ELF-1 (cell line): ENCODE measurements at regions not wholly inside any gene's neighbourhood (a gene's known extent, or its start where the extent isn't known, plus 50 kb on each side); places are given as distances from the start of the nearest gene placed in this dataset.
A peak's percentile ranks its signal among the peaks of the same experiment; 100 is the strongest.

Experiments used
- DNase-seq: peaks from one replicate; pipeline ENCODE4 v3.0.0-alpha.2; 2016; ENCODE audit warnings: low read depth, low spot score

GRCh38 chr9:117548556-117548955 lies 133.7 kb upstream of the ASTN2 start:
- DNase-seq = no peak

- DNase-seq = no peak
These were observed 133.0 kb upstream of the ASTN2 start for GRCh38 chr9:117547904-117548303.

GRCh38 chr9:117546894-117547678 lies 132.2 kb upstream of the ASTN2 start:
- DNase-seq = peak; percentile 8

DNA sequence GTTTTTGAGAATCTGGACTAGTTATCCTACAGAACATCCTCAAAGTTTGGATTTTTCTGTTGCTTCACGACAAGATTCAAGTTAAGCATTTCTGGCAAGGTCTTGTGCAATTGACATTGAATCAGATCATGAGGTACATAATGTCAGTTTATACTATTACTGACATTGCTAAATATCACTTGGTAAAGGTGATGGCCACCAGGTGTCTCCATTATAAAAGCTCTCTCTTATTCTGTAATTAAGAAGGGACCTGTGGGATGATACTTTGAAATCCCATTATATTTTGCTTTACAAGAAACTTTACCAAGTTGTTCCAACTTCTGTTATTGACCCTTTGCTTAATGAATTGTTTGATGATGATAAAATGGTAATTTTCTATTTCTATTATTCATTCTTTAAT lies 131.0 kb upstream of the ASTN2 start:
- no peak for DNase-seq

DNA sequence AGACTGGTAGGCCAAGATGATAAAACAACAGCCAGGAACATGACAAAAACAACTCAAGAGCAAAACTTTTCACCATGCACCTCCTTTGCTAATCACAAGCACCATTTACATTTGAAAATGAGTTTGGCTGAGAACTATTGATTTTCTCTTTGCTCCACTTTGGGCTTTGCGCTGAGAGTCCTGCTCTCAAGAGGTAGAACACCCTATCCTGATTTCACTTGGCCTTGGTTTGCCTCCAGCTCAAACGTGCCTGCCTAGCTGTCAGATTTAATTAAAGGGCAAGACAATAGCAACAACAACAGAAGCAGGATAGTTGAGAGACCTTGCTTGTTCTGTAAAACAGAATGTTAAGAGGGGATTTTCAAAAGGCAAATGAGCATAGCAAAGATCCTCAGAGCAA lies 128.2 kb upstream of the ASTN2 start:
- no peak for DNase-seq

GRCh38 chr9:117542021-117542420 lies 127.2 kb upstream of the ASTN2 start:
- DNase-seq = no peak

- DNase-seq = no peak
These were observed 126.3 kb upstream of the ASTN2 start for GRCh38 chr9:117541181-117541580.

- no peak for DNase-seq
These were observed 121.1 kb upstream of the ASTN2 start for GRCh38 chr9:117535973-117536372.

GRCh38 chr9:117535434-117535833 lies 120.6 kb upstream of the ASTN2 start:
- no peak for DNase-seq

DNA sequence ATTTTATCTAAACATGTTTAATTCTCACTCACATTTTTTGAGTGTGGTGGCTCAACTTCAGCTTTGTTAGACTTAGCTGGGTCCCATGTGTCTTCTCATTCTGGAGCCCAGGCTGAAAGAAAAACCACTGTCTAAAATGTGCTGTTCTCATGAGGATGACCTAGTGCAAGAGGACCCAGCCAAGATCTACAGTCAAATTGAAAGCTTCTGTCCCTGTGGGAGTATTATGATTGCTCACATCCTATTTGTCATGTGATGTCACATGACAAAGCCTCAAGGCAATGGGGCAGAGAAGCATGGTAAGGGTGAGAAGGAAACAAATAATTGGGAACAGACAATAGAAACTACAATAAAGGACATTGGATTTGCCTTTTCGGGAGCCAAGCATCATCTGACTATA lies 113.4 kb upstream of the ASTN2 start:
- no peak for DNase-seq

DNA sequence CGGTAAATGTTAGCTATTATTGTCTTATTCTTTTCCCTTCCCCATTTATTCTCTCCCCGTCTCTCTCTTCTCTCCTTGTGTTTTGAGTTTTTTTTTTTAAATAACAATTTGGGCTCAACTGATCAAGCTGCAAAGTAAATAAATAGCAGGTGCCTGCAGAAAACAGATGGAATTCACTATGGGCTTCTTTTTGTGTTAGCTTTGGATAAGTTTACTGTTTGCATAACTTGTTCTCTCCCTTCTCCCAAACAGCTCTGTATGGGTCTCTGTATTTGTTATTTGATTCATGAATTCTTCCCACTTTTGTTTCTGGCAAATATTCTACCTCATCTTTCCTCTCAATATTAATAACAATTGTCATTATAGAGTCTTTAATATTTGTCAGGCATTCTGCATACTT lies 111.8 kb upstream of the ASTN2 start:
- DNase-seq = no peak

- no peak for DNase-seq
These were observed 108.8 kb upstream of the ASTN2 start for GRCh38 chr9:117523531-117524153.

DNA sequence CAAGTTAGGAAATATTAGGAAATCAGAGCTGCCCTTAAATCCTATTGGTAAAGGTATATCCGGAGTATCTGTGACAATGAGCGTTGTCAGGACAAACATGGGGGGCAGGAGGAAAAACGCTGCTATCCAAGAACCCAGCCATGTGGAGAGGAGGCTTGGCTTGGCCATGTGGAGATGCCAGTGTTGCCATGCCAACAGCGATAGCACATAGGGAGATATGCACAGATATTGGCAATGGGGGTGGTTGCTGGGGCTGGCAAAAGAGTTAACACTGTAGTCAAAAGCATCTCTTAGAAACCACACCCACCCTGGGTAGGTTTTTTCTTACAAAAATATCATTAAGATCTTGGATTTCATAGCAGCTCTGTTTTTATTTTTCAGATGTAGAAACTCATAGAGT lies 106.4 kb upstream of the ASTN2 start:
- DNase-seq = no peak

DNA sequence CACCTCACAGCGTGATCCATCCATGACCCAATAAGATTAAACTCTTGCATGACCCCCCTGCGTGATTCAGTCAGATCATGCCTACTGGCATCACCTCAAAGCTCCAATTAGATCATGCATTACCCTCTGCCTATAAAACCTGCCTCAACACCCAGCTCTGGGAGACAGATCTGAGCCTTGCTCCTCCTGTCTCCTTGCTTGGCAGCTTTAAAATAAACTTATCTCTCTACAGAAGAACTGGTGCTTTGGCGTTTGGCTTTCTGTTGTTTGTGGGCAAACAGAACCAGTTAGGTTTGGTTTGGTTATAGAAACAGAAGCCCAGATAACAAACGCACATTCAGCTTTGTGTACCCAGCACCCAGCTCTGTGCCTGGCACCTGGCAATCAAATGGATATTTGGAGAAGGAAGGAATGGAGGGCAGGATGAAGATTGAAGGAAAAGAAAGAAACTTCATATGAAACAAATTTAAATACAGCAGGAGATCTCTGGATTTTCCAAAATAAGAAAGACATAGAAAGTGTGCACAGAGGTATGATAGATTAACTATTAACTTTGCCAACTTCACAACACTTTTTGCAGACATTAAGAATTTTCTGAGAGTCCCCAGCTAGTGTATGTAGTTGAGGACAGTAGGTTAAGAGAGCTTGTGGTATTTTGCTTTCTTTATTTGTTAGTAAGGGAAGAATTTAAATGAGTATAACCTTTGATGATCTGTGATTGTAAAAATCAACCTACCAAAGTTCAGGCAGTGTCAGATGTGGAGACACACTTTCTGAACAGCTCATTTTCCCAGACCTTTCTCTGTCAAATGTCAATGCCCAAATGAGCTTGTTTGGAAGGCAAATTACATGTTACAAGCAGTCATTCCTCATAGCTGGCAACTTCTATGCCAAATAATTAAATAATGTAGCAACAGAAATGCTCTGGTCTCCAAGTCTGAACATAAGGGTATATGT lies 102.1 kb upstream of the ASTN2 start:
- DNase-seq = no peak

DNA sequence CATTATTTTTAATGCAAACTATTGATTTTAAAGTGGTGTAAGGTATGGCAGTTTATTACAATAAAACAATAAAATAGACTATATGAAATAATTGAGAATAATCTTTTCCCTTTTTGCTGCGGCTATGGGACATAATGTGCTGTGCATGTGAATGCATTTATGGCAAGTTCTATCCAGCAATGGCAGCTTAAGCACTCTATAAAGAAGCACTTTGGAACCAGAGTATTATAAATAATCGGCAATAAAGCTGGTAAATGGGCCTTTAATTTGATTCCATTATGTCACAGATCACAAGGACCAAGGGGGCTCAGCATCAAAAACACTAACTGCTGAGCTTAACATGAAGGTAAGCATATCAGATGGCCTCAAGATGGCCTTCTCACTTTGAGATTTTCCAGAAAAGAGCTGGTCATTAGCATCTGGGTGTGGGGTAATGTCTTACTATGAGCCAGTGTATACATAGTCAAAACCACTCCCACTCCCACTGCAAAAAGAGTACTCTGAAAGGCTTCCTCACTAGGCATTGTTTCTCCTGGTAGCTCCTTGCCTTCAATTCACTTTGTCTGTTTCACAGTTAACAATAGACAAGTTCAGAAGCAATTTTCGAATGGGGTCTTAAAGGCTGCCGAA lies 97.1 kb upstream of the ASTN2 start:
- DNase-seq = no peak

DNA sequence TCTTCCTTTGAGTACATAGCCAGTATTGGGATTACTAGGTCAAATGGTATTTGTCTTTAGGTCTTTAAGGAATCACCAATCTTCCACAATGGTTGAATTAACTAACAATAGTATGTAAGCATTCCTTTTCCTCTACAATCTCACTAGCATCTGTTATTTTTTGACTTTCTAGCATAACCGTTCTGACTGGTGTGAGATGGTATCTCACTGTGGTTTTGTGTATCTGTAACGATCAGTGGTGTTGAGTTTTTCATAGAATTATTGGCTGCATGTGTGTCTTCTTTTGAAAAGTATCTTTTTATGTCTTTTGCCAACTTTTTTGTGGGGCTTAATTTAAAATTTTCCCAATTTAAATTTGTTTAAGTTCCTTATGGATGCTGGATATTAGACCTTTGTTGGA lies 81.5 kb upstream of the ASTN2 start:
- DNase-seq = no peak

GRCh38 chr9:117494401-117495090 lies 79.7 kb upstream of the ASTN2 start:
- no peak for DNase-seq

DNA sequence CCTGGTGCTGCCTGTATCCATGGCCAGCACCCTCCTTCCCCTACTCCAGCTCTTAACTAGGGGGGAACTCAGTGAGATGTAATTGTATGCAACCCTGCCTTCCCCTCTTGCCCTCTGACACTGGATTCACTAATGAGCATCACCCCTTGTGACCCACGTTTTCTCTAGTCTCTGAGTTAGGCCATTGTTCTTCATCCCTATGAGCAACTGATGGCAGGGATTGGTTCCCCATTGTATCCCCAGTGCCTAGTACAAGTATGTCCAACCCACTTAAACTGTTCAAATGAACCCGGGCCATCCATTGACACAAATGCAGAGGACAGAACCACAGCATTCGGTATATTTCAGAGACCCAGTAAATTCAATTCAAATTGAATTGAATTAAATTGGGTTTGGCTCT lies 77.6 kb upstream of the ASTN2 start:
- no peak for DNase-seq

DNA sequence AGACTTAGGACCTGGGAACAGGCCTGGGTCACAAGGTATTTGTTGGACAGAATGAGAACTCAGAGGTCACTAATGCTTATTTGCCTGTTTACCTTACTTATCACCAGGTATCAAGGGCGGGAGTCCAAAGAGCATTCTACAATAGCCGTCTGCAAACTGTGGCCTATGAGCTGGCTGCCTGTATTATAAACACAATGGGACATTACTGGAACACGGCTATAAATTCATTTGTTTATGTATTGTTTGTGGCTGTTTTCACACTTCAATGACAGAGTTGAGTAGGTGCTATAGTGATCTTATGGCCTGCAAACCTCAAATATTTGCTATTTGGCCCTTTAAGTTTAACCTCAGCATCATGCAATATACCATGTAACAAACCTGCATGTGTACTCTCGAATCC lies 76.6 kb upstream of the ASTN2 start:
- DNase-seq = no peak

DNA sequence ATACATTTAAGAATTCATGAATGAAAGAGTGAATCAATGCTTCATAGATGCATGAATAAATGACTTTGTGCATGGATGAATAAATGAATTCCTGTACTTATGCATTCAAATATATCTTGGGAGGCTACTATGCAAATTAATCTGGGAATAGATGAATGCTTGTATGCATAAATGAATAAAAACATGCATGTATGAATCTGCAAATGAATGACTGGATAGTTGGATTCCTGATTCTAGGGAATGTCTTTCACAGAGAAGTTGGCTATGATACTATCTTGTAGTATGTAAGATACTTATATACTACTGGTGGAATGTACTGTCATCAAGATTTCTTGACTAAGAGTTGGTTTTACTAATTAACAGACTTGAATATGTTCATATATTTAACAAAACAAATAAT lies 75.3 kb upstream of the ASTN2 start:
- no peak for DNase-seq

DNA sequence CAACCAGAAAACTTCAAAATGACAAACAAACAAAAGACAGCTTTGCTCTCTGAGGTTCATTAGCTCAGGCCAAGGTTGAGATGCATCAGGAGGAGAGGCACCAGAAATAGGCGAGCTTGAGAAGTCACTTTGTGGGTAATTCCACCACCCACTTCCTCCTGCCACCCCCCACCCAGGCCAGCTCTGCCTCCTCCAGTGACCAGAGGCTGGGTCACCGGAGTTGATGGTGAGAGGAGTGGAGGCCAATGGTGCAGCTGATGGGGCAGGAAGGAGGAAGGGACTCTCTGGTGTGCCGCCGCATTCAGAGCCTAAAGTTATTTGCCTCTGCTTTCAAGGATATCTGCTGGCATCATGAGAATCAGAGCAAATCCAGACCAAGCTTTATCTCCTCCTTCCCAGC lies 73.8 kb upstream of the ASTN2 start:
- DNase-seq = no peak
